ENCODE measurements at regions not wholly inside any gene's neighbourhood (a gene's known extent, or its start where the extent isn't known, plus 50 kb on each side); places are given as distances from the start of the nearest gene placed in this dataset.
"Not testable (repeated sequence)": the region's sequence is repeated elsewhere in the genome, so short reads cannot be mapped to it uniquely, and the experiment has no call there.

DNA sequence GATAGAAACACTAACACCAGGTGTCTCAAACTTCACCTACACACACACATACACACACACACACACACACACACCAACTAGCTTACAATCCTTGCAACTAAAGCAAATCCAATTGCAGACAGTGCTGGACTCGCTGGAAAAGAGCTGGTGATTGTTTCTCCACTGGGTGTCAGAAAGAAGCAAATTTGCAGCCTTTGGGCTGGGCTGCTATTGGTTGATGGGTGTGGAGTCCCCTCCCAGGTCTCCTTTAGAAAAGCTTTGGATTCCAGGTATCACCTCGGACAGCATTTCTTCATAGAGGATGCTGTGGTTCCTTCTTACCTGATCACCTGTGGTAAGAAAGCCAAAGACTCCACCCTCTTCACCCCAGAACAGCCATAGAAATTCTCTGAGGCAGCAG, 307.5 kb downstream of the SPATA31A6 start:
- TF ChIP-seq, protein P1, sequence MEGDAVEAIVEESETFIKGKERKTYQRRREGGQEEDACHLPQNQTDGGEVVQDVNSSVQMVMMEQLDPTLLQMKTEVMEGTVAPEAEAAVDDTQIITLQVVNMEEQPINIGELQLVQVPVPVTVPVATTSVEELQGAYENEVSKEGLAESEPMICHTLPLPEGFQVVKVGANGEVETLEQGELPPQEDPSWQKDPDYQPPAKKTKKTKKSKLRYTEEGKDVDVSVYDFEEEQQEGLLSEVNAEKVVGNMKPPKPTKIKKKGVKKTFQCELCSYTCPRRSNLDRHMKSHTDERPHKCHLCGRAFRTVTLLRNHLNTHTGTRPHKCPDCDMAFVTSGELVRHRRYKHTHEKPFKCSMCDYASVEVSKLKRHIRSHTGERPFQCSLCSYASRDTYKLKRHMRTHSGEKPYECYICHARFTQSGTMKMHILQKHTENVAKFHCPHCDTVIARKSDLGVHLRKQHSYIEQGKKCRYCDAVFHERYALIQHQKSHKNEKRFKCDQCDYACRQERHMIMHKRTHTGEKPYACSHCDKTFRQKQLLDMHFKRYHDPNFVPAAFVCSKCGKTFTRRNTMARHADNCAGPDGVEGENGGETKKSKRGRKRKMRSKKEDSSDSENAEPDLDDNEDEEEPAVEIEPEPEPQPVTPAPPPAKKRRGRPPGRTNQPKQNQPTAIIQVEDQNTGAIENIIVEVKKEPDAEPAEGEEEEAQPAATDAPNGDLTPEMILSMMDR (IDR thresholded peaks at IDR 0.05) = not testable (repeated sequence)
- TF ChIP-seq ZFX (IDR thresholded peaks at IDR 0.05; ENCODE audit: borderline replicate concordance) = not testable (repeated sequence)

All from 22Rv1 (cell line).